ENCODE measurements at regions not wholly inside any gene's neighbourhood (a gene's known extent, or its start where the extent isn't known, plus 50 kb on each side); places are given as distances from the start of the nearest gene placed in this dataset.
A peak's percentile ranks its signal among the peaks of the same experiment; 100 is the strongest.

DNA sequence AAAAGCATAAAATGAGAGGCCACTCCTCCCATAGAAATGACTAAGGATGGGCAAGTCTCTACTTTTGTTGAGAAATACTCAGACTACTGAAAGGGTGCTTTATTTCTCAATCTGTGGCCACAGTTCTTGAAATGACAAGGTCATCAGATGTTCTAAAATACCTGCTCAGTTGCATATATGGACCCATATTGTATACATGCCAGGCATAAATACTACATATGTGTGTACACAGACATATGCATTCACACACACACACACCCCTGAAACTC, 691.5 kb upstream of the SORCS1 start:
- POLR2A ChIA-PET: no interaction called here
- CTCF ChIA-PET: no interaction called here
- TF ChIP-seq SOX15 (CRISPR knock-in tag; IDR thresholded peaks at IDR 0.05) (no peak), NR2C2 (CRISPR knock-in tag; IDR thresholded peaks at IDR 0.05) (no peak), RELA (CRISPR knock-in tag; IDR thresholded peaks at IDR 0.05; ENCODE audit: borderline replicate concordance) (no peak), NFATC4 (CRISPR knock-in tag; IDR thresholded peaks at IDR 0.05) (no peak), ZSCAN18 (CRISPR knock-in tag; IDR thresholded peaks at IDR 0.05) (no peak), GABPB1 (CRISPR knock-in tag; IDR thresholded peaks at IDR 0.05) (no peak)
- H3K27ac Mint-ChIP-seq: no peak overlapping the region
- DNase-seq (ENCODE audit: low spot score) (no peak), ATAC-seq (no peak)
- no peak overlapping the region for H3K4me3 Mint-ChIP-seq
- peaks cover 29% of the 10 kb centered on the region for H3K4me1 Mint-ChIP-seq
- peaks cover 15% of the 10 kb centered on the region for H3K9me3 Mint-ChIP-seq
- no peaks in the 10 kb centered on the region for H3K36me3 Mint-ChIP-seq
- H3K27me3 Mint-ChIP-seq (ENCODE audit: low read depth): no peaks in the 10 kb centered on the region

- ChIA-PET CTCF (no interaction called here), POLR2A (no interaction called here)
- Mint-ChIP-seq H3K4me1 (peaks cover 29% of the 10 kb centered on the region), H3K9me3 (peaks cover 20% of the 10 kb centered on the region), H3K4me3 (no peak overlapping the region), H3K36me3 (no peaks in the 10 kb centered on the region), H3K27me3 (ENCODE audit: low read depth) (no peaks in the 10 kb centered on the region), H3K27ac (no peak overlapping the region)
- no peak for DNase-seq (ENCODE audit: low spot score)
- no peak for TF ChIP-seq CREB1 (CRISPR knock-in tag; IDR thresholded peaks at IDR 0.05)
- TF ChIP-seq, protein P1, sequence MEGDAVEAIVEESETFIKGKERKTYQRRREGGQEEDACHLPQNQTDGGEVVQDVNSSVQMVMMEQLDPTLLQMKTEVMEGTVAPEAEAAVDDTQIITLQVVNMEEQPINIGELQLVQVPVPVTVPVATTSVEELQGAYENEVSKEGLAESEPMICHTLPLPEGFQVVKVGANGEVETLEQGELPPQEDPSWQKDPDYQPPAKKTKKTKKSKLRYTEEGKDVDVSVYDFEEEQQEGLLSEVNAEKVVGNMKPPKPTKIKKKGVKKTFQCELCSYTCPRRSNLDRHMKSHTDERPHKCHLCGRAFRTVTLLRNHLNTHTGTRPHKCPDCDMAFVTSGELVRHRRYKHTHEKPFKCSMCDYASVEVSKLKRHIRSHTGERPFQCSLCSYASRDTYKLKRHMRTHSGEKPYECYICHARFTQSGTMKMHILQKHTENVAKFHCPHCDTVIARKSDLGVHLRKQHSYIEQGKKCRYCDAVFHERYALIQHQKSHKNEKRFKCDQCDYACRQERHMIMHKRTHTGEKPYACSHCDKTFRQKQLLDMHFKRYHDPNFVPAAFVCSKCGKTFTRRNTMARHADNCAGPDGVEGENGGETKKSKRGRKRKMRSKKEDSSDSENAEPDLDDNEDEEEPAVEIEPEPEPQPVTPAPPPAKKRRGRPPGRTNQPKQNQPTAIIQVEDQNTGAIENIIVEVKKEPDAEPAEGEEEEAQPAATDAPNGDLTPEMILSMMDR (IDR thresholded peaks at IDR 0.05): no peak
- TF ChIP-seq, protein P2, sequence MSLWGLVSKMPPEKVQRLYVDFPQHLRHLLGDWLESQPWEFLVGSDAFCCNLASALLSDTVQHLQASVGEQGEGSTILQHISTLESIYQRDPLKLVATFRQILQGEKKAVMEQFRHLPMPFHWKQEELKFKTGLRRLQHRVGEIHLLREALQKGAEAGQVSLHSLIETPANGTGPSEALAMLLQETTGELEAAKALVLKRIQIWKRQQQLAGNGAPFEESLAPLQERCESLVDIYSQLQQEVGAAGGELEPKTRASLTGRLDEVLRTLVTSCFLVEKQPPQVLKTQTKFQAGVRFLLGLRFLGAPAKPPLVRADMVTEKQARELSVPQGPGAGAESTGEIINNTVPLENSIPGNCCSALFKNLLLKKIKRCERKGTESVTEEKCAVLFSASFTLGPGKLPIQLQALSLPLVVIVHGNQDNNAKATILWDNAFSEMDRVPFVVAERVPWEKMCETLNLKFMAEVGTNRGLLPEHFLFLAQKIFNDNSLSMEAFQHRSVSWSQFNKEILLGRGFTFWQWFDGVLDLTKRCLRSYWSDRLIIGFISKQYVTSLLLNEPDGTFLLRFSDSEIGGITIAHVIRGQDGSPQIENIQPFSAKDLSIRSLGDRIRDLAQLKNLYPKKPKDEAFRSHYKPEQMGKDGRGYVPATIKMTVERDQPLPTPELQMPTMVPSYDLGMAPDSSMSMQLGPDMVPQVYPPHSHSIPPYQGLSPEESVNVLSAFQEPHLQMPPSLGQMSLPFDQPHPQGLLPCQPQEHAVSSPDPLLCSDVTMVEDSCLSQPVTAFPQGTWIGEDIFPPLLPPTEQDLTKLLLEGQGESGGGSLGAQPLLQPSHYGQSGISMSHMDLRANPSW (CRISPR knock-in tag; conservative IDR thresholded peaks at IDR 0.05; ENCODE audit: low read depth): no peak
- ATAC-seq: peak; percentile 55
These were observed 691.0 kb upstream of the SORCS1 start for GRCh38 chr10:107855301-107856046.

- no peaks in the 10 kb centered on the region for H3K36me3 Mint-ChIP-seq
- no peak overlapping the region for H3K4me3 Mint-ChIP-seq
- no peak for TF ChIP-seq ZNF396 (CRISPR knock-in tag; IDR thresholded peaks at IDR 0.05; ENCODE audit: borderline replicate concordance)
- no peak for TF ChIP-seq ATF6 (CRISPR knock-in tag; IDR thresholded peaks at IDR 0.05)
- peaks cover 11% of the 10 kb centered on the region for H3K4me1 Mint-ChIP-seq
- ATAC-seq: no peak
- no peak overlapping the region for H3K27ac Mint-ChIP-seq
- peaks cover 21% of the 10 kb centered on the region for H3K9me3 Mint-ChIP-seq
- DNase-seq (ENCODE audit: low spot score): no peak
- H3K27me3 Mint-ChIP-seq (ENCODE audit: low read depth): no peaks in the 10 kb centered on the region
- POLR2A ChIA-PET: no interaction called here
- CTCF ChIA-PET: no interaction called here
These were observed 684.3 kb upstream of the SORCS1 start for GRCh38 chr10:107848726-107849360.

All from WTC11 (cell line).